Peyer's patch (tissue), 4 donors: ENCODE measurements at regions not wholly inside any gene's neighbourhood (a gene's known extent, or its start where the extent isn't known, plus 50 kb on each side); places are given as distances from the start of the nearest gene placed in this dataset.

Source experiments
- CTCF ChIP-seq, 6 experiments: fragments of 450-650 bp in 4 of 6; fragments of 200-600 bp in 2 of 6; sonication (generic) in 1 of 6; IDR thresholded peaks; one replicate each; pipeline ENCODE4 v1.5.1; 2017 to 2019; ENCODE audit warnings: antibody characterized with exemption in 6 of 6, mild to moderate bottlenecking in 3 of 6, moderate library complexity in 1 of 6
- POLR2A ChIP-seq, 2 donors: fragments of 450-650 bp; IDR thresholded peaks; one replicate each; pipeline ENCODE4 v1.5.1; 2017; ENCODE audit warnings: antibody characterized with exemption in 2 of 2, mild to moderate bottlenecking in 2 of 2, moderate library complexity in 2 of 2

DNA sequence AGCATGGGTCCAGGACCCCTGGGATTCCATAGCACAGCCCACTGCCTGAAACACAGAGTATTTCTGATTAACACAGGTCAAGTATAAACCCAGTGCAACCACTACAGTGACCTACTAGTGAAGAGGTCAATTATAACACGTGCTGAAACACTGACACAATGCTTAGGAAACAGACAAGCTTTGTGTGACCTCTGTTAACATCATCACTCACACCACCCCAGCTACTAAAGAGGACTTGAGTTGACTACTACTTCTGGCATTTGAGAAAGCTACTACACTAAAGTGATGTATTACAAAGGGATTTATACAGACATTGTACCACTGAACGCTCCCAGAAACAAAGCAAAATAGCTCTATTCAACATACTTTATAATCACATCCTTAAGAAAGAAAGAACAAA, 1935.9 kb upstream of the PCDH20 start:
- TF ChIP-seq CTCF (IDR thresholded peaks at IDR 0.05) (no peak), POLR2A (IDR thresholded peaks at IDR 0.05) (no peak)
